ENCODE measurements at regions not wholly inside any gene's neighbourhood (a gene's known extent, or its start where the extent isn't known, plus 50 kb on each side); places are given as distances from the start of the nearest gene placed in this dataset.
A peak's percentile ranks its signal among the peaks of the same experiment; 100 is the strongest.

DNA sequence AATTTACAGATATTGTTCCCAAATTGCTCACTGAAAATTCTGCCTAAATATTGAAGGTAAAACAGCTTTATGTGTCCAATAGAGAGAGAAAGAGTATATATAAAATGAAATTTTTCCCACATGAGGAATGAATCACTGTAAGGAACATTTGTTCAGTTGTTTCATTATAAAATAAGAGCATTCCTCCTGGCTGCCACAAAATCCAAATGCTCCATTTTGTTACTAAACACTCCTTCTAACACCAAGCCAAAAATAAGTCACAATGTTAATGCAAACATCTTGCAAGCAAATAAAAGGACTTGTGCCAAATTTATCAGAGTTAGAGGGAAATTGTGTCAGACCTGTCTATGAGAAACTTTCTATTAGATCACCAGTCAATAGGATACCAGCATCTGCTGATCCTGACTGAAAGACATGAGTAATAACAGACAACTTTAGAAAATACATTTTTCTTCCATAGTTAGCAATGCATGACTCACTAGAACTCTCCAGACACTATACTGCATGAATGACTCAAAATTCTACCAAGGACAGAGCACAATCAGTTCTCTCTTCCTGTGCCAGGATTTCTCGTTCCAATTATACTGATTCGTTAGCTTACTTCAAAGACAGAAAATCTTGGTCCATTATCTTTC lies 83.5 kb upstream of the FNDC3A start:
- DNase-seq: peak; percentile 80 to 96

DNA sequence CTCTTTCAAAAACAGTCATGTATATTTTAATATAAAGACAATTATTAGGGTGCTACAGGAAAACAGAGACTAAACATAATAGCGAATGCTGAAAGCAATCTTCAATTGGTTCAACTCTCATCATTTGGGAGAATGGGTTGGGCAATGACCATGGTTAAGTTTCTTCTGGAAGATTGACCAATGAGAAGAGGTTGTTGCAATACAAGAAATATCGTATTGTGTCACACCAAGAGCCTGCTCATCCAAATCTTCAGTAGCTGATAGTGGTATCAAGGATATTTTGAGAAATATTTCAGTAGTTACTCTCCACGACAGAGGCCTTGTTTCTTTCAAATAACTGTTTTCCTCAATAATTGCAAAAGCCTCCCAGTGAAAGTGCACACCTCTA lies 83.0 kb upstream of the FNDC3A start:
- peak; percentile 48 to 61 for DNase-seq

DNA sequence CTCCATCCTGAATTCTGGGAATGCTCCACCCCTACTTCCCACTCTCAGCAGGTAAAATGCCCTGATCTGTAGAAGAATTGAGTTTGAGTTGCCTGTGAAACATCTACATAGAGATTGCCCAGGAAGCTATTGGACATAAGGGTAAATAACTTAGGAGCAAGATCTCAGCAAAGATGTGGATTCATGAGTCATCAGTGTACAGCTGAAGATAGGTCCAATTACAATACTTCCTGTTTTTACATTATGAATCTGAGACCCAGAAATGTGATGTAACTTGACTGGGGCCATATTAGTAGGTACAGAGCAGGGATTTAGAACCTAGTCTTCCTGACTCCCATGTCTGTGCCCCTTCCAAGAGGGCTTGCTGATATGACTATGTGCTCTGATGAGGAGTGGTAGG lies 79.4 kb upstream of the FNDC3A start:
- DNase-seq: peak; percentile 50 to 65

DNA sequence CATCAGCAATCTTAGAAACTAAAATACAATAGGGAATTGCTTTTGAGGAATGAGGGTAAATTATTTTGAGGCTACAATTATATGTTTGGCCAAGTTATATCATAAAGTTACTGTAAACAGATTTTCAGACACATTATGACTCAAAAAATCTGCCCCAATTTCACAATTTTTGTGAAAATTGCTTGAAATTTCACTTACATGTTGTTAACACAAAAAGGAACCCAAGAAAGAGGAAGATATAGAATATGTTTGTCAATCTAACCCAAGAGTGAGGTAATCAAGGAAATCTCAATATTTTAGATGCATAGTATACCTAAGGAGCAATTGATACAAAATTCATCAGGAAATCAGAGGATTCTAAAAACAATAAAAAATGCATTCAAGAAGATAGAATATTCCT lies 73.9 kb upstream of the FNDC3A start:
- DNase-seq: peak; percentile 98 to 100

DNA sequence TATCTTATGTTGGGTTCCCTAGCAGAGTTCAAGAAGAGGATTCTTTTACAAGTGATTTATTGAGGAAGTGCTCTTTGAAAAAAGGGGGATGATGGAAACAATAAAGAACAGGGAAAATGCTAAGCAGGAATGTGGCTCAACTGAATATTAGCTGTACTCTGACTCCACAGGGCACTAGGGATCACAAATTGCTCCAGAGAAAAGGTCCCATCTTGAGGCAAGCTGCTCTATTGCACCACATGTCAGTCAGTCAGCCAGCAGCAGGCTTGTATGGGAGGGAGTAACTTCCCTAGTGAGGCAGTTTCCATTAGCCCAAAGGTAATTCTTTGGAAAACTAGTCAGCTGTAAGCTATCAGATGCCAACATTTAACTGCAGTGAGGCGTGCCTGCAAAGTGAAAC lies 73.3 kb upstream of the FNDC3A start:
- DNase-seq: peak; percentile 62 to 90

DNA sequence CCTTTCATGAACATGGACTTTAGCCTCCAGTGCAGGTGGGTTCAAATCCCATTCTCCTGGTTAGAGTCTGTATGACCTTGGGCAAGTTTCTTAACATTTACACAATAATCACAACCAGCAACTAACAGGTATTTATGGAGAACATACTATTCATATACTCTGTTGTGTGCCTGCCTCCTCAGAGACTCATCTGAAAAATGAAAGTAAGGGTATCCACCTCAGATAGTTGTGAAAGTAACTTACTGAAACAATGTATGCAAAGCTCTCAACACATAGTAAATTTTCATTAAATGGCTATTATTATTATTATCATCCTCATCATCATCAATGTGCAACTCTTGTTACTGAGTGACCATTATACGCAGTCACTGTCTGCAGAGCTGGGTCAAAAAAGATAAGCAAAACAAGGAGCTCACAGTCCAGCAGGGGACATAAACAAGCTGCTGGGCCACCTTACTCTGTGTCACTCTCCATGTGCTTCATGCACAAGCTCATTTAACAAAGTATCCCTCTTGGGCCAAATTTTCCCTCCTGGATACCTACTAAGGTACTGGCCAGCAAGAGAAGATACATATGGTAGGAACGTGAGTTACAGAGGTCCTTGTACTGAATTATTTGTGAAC lies 70.9 kb upstream of the FNDC3A start:
- no peak for DNase-seq

DNA sequence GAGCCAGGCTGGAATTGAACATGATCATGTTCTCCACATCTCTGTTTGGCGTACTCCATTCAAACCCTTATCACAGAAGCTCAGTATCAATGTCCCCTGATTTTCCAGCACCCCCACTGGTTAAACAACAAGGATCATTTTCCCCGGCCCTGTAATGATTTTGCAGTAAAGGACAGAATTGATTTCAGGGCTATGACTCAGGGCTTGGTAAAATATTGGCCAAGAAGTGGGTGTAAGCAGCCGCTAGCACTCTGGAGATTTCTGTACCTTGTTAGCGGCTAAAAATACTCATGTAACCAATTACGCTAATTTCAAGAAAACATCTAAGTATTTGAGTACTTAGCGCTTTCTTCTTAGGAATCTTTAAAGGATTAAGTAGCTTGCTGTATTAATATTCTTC lies 69.5 kb upstream of the FNDC3A start:
- no peak for DNase-seq

DNA sequence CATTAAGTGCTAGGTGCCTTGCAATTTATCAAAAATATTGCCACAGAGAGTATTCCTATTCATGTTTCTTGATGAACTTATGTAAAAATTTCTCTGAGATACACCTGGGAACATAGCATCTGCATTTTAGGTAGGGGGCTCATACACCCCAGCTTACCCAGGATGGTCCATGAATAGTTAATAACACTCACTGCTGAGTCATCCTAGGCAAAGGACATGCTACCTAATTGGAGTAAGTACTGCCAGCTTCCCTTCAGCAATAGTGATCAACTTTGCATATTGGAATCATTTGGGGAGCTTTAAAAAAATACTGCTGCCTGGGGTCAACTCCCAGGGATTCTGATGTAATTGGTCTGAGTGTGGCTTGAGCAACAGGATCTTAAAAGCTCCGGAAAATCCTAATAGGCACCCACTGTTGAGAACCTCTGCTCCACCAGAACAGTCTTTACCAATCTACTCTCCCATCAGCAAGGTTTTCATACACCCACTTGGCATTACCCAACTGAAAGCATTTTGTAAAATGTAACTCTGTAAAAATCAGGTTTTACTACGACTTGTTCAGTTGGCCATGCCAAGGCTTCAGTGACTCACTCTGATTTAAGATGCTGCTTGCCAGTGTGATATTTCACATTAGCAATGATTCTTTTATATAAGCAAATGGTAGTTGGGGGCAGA lies 67.2 kb upstream of the FNDC3A start:
- peak; percentile 51 to 91 for DNase-seq

DNA sequence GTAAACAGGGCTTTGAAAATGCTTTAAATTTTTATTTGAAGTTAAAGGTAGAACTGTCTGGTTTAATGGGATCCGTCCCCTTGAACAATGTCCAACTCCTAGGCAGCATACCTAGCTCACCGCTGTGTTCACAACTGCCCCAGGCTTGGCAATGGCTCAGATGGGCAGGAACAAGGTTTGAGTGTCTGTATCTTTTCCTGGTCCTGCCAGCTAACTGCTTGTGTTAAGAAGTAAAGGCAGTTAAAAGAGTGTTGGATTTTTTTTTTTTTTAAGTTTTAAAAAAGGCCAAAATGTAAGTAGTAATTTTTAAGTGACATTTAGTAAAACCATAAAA lies 66.7 kb upstream of the FNDC3A start:
- no peak for DNase-seq

DNA sequence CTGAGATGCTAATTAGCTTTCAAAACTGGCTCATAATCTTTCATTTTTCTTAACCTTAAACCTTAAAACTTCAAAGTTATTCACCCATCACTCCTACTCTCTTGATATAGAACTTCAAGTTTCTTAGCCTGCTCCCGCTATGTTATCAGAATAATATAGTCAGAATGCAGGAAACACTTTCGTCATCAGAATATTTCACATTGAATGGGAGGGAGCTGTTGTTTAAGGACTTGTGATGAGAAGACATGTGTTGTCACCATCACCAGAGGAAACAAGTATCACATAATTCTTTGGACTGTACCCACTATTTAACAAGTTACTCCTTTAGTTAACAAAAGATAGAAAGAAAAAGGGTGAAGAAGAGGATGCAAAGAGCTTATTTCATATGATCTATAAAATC lies 65.0 kb upstream of the FNDC3A start:
- peak; percentile 46 to 59 for DNase-seq

DNA sequence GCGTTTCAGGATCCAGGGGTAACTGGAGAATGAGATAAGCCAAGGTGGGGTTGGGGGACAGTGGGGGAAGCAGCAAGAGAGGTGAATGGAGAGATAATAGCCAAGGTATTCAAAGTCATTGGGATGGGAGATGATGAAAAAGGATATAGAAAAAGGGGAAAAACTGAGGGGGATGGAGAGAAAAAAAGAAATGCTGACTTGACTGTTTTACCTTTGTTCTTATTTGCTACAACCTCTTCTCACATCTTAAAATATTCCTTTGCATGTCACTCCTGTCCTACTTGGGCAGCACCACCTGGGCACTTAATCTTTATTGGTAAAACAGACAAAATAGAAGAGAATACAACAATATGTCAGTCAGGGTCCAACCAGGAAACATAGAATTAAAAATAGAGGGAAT lies 56.0 kb upstream of the FNDC3A start:
- DNase-seq: no peak

DNA sequence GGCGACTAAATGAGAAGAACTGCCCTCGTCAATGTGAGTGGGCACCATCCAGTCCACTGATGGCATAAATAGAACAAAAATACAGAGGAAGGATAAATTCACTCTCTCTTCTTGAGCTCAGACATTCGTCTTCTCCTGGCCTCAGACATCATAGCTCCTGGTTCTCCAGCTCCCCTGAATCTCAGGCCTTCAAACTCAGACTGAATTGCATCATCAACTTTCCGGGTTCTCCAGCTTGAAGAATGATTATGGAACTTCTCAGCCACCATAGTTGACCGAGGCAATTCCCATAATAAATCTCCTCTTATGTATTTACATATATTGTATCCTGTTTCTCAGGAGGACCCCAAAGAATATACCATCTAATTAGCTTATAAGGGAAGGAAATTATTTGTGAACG lies 55.0 kb upstream of the FNDC3A start:
- DNase-seq: no peak

DNA sequence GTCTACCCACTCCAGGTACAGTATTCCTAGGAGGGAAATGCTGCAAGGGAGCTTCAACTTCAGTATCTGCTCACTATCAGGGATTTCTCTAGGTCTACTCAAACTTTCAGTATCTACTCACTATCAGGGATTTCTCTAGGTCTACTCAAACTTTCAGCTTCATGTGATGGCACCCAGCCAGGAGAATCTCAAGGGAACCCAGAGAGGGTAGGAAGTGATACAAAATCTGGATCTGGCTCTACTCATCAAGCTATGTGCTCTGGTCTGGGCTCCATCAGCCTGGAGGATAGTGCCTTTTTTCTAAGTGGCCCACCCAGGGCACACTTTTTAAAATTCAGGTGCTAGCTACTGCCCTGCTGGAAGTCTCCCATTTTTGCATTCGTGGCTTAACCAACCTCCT lies 52.3 kb upstream of the FNDC3A start:
- no peak for DNase-seq

DNA sequence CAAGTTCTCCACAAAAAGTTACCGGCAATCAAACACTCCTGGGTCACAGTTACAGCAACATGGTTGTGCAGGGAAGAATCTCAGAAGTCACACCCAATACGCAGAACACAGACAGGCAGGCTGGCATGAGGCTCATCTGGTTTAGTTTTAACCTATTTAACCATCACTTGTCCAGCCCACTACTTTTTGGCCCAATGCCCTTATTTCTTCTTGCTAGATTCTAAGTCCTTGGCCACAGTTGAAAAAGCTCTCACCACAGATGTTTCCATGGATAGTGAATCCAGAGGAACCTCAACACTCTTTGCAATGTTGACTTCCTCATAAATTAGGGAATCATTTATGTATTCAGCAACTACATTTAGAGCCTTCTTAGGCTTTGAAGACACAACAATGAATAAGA lies 50.7 kb upstream of the FNDC3A start:
- DNase-seq: no peak

Data from inflammatory macrophage treated with lipopolysaccharide for 1 hour (primary cell).